Esophagus squamous epithelium (tissue), 4 donors: ENCODE measurements at regions not wholly inside any gene's neighbourhood (a gene's known extent, or its start where the extent isn't known, plus 50 kb on each side); places are given as distances from the start of the nearest gene placed in this dataset.

ENCODE experiments used
- POLR2A ChIP-seq, 4 donors: fragments of 450-650 bp; IDR thresholded peaks; one replicate each; pipeline ENCODE4 v1.6.1; 2017; ENCODE audit warnings: antibody characterized with exemption in 4 of 4, mild to moderate bottlenecking in 4 of 4, moderate library complexity in 3 of 4
- TF ChIP-seq, protein P1 (sequence below), 6 experiments: fragments of 450-650 bp in 4 of 6; fragments of 200-600 bp in 2 of 6; sonication (generic) in 2 of 6; IDR thresholded peaks; one replicate each; pipeline ENCODE4 v1.5.1; 2016 to 2019; ENCODE audit warnings: antibody characterized with exemption in 6 of 6, mild to moderate bottlenecking in 4 of 6, moderate library complexity in 4 of 6

DNA sequence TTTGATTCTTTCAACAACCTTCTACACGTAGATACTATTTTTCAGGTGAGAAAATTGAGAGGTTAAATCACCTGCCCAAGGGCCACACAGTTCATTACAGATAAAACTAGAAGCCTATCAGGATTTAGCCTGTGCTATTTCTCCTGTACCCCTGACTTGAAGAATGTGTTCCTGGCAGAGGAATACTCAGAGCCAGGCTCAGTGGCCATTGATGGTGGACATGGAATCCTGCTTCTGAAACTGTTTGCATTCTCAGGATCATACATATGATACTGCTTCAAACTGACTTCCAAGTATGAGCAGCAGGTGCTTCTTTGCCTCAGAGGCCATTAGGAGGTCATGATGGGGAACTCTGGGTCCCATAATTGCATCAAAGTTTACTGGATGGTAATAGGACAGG is 348.6 kb downstream of the ADRA2A start:
- TF ChIP-seq, protein P1, sequence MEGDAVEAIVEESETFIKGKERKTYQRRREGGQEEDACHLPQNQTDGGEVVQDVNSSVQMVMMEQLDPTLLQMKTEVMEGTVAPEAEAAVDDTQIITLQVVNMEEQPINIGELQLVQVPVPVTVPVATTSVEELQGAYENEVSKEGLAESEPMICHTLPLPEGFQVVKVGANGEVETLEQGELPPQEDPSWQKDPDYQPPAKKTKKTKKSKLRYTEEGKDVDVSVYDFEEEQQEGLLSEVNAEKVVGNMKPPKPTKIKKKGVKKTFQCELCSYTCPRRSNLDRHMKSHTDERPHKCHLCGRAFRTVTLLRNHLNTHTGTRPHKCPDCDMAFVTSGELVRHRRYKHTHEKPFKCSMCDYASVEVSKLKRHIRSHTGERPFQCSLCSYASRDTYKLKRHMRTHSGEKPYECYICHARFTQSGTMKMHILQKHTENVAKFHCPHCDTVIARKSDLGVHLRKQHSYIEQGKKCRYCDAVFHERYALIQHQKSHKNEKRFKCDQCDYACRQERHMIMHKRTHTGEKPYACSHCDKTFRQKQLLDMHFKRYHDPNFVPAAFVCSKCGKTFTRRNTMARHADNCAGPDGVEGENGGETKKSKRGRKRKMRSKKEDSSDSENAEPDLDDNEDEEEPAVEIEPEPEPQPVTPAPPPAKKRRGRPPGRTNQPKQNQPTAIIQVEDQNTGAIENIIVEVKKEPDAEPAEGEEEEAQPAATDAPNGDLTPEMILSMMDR (IDR thresholded peaks at IDR 0.05), result no peak
- TF ChIP-seq POLR2A (IDR thresholded peaks at IDR 0.05), result no peak
